Hematopoietic multipotent progenitor cell (in vitro differentiated cells): ENCODE measurements at regions not wholly inside any gene's neighbourhood (a gene's known extent, or its start where the extent isn't known, plus 50 kb on each side); places are given as distances from the start of the nearest gene placed in this dataset.

Experiments
- DNase-seq, 3 donors: peaks; one replicate each; pipeline ENCODE4 v3.0.0-alpha.2; 2011 to 2015; ENCODE audit warnings: low read depth in 2 of 3, low spot score in 2 of 3

- no peak for DNase-seq
These were observed 903.1 kb upstream of the SOX9 start for GRCh38 chr17:71217769-71218168.

- no peak for DNase-seq
These were observed 895.8 kb upstream of the SOX9 start for GRCh38 chr17:71224824-71225575.

DNA sequence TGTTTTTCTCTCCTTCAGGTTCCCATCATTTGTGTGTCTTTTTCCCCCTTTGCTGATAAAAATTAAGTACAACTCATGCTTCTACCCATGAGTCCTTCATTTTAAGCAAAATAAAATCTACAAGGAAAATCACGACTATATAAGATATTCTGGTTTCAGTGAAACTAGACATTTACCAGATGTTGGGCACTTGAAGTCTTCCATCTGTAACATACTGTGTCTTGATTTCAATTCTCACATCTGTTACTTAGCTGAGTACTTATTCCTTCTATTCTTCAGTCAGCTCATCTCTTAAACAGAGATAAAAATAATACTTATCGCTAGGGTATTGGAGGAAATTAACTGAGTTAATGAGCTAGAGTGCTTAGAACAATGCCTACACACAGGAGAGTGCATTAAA lies 893.0 kb upstream of the SOX9 start:
- no peak for DNase-seq

GRCh38 chr17:71229070-71229469 lies 891.8 kb upstream of the SOX9 start:
- DNase-seq = no peak

DNA sequence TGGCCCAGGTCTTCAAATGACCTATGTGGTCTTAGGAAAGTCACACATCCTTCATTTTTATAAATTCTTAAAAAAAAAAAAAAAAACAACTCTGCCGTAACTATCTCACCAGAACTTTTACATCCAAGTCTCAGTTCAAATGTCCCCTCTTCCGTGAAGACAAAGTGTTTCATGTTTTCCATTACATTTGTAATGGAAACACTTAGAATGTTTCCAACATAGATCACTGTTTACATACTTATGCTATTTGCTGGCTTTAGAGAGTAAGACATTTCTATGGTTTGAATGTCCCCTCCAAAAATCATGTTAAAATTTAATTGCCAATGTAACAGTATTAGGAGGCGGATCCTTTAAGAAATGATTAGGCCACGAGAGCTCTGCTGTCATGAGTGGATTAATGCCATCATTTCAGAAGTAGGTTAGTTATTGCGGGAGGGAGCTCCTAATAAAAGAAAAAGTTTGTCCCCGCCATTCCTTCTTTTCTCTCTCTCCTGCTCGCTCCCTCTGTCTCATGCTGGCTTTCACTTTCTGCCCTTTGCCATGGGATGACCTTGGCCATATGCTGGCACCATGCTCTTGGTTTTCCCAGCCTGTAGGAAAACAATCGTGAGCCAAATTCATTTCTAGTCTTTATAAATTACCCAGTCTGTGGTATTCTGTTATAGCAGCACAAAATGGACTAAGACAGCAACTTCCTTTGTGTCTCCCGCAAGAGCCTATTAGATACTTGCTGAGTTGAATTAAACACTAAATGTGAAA lies 887.8 kb upstream of the SOX9 start:
- no peak for DNase-seq

- no peak for DNase-seq
These were observed 886.5 kb upstream of the SOX9 start for GRCh38 chr17:71234349-71234748.

DNA sequence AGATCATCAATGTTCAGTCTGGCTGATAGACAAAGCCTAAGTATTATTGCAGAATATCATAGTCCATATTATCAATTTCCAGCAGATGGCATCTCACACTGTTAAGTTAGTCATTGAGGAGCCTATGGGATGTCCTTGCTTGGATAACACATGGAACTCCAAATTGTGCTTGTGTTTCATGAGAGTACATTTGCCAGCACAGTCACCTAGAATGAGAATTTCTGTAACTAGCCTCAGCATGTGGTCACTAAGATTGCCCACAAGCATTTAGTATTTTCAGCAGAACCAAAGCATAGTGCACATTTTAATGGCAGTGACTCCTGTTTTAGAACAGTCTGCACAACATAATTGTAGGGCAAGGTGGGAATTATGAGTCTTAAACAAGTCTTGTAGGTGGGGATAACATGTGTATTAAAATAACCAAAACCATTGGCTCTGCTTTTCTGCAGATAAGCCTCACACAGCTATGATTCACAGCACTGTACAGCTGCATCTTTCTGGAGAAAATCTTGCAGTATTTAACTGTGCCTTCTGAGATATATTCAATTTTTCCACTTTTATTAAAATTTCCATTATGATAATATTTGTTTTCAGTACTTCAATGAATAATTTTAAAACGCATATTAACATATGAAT lies 882.8 kb upstream of the SOX9 start:
- no peak for DNase-seq

- no peak for DNase-seq
These were observed 873.3 kb upstream of the SOX9 start for GRCh38 chr17:71247441-71248015.

DNA sequence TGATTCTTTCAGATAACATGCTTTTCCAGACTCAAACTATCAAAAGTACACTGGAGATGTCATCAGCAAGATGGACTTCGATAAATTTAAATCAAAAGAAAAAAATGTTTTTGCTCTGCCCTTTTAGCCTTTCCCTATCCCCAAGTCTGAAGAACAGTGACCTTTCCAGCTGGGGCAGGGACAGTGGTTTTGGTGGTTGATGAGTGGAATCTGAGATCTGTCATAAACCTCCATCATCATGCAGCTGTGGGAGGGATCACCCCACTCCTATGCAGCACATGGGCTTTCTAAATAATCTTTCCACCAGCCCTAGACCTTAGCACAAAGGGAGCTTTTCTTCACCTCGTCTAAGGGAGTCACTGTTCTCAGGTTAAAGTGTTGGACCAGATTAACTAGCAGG lies 869.5 kb upstream of the SOX9 start:
- DNase-seq = no peak

DNA sequence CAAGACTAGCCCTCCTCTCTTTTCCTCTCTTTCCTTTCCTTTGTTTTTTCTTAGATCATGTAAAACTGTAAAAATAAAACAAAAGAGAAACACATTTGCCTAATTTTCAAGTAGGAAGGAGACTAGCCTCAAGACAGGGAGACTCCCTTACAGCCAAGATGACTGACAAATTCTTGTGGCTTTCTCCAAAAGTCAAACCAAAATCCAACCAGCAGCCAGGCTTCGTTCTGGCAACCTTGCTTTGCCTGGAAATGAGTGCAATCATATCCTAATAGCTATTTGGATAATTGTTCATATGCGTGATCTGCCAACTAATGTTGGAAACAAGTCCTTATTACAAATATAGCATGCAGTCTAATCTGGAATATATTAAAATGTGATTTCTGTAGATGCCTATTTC lies 868.9 kb upstream of the SOX9 start:
- no peak for DNase-seq

DNA sequence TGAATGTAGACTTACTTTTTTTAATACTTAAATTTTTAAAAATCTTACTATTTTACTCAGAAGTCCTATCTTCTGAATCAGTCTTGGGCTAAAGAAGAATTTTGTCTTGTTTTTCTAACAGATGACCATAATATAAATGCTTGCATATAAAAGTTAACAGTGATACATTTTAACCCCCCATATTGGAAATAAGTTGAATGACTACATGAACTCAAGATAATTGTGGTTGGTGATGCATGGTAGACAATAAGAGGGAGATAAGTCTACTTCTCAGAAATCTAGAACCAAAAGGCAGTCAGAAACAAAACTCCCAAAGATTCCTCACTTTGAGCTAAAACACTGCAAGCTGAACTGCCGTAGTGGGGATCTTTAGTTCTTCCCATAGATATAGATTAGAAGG lies 868.4 kb upstream of the SOX9 start:
- no peak for DNase-seq

GRCh38 chr17:71257096-71257495 lies 863.7 kb upstream of the SOX9 start:
- DNase-seq = no peak

DNA sequence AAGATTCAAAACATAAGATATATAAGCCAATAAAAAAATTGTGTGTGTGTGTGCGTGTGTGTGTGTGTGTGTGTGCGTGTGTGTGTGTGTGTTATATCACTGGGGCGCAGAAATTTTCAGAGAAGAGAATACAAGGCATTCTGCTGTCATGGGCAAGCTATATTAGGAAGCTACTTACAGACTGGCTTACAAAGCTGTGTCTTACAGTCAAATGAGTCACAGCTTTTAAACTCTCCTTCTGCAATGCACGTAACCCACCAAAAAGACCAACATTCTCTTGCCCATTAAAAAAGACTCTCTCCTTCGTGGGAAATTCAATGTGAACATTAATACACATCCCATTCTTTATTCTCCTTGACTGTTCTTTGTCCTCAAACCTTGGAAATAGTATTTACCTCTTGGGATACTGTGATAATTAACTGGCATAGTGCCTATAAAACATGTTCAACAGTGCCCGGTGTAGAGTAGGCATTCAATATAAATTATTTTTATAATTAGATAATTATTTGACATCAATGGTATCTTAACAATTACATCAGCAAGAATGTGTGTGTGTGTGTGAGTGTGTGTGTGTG lies 860.4 kb upstream of the SOX9 start:
- DNase-seq = no peak

DNA sequence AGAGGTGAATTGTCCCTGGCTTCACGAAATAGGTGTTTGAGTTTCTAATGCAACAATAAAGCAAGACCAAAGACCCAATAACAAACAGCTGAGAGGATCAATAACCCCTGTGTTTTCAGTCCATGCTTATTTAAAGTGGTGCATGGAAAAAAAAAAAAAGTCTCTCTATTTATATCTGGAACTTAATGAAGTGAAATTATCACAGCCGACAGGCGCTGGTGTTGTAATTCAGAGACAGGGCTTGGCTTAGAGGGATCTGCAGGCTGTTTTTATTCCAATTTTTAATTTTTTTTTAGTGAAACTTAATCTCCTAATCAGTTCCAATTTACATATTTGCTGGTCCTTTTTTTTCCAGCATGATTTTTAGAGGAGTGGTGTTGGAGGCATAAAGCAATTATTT lies 858.2 kb upstream of the SOX9 start:
- no peak for DNase-seq

DNA sequence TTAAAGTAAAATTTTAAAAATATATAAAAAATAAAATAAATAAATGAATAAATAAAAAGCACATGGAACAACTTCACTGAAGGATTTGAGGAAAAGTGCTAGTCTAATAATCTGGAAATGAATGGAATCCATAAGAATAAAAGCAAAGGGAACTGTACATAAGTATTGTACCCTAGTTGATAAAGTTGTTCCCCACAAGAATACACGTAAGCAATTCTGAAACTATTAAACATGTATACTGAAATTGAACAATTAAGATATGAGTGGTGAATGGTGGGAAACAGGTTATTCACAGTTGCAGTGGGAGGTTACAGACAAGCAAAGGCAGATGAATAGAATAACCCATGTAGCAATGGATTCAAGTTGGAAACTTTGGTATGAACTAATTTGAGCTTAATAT lies 853.2 kb upstream of the SOX9 start:
- DNase-seq = no peak

- no peak for DNase-seq
These were observed 851.6 kb upstream of the SOX9 start for GRCh38 chr17:71269201-71269600.

- no peak for DNase-seq
These were observed 847.4 kb upstream of the SOX9 start for GRCh38 chr17:71273441-71273840.

DNA sequence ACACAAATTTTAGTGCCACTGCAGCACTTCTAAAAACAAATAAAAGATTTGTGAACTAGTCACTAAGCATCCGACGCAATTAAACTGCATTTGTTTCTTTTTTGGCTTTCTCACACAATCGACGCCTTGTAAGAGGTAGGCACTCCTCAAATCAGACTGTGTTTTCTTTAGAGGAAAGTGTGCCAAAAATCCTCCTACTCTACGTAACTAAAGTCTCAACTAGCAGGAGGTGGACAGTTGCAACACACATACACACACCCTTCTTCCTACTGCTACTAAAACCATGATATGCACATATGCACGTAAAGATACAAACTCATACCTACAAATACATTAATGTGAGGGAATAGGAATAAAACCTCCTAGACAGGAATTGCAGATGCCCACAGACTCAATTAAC lies 844.7 kb upstream of the SOX9 start:
- DNase-seq = no peak

DNA sequence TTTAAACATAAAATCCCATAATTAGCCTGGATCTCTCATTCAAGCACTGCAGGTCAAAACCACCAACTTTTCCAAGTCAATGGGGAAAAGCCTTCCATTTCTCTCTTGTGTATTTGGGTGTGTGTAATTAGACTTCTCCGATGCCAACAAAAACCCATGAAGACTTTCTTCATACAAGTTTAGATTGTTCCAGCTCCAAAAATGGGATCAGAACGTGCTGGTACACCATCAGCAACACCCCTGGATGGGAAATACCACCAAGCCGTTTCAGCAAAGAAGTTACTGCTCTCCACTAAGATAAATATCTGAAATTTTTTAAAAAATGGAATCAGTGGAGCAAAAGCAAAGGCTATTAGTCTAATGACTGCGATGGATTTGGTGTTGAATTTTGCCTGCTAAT lies 837.3 kb upstream of the SOX9 start:
- DNase-seq = no peak

DNA sequence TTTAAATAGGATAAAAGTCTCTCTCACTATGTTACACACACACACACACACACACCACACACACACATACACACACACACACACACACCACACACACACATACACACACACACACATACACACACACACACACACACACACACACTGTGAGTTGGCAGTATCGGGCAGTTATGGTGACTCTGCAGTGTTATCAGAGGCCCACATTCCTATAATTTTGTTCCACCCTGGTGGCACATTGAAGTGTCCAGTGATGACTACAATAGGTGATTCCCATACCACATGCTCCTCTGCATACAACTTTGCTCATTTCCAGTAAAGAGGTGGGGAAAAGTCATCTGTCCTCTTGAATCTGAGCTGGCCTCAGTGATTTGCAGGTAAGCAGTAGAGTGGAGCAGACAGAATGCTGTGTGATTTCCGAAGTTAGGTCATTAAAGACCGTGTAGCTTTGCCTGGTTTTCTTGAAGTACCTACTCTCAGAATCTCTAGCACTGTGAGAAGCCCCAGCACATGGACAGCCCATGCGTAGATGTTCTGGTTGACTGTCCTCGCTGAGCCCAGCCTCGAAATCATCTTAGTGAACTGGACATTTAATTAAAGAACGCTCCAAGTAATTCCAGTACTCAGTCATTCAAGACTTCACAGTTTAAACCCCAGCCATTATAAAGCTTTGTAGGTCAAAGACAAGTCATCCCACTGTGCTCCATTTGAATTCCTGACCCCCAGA lies 836.6 kb upstream of the SOX9 start:
- DNase-seq = no peak

DNA sequence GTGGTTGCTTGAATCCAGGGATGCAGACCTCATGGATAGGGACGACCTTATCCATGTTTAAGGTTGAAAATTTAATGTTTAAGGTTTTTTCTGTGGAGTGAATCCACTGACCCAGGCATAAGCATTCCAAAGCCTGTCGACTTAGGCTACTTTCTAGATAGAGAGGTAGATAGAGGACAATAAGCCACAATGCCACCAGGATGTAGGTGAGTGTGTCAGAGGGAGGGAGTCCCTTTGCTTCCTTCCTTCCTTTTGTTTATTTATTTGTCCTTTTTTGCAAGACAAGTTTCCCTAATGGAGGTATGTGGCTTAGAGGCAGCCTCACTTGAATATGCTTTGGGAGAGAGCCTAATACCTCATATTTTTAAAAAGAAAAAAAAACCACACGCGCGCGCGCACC lies 834.2 kb upstream of the SOX9 start:
- no peak for DNase-seq
